ENCODE measurements at regions not wholly inside any gene's neighbourhood (a gene's known extent, or its start where the extent isn't known, plus 50 kb on each side); places are given as distances from the start of the nearest gene placed in this dataset.

- H3K9me3 Mint-ChIP-seq (ENCODE audit: unreplicated experiment): no peaks in the 10 kb centered on the region
- ChIA-PET POLR2A (no interaction called here), CTCF (no interaction called here)
- H3K36me3 Mint-ChIP-seq (ENCODE audit: insufficient read depth, unreplicated experiment): no peaks in the 10 kb centered on the region
- H3K4me1 Mint-ChIP-seq (ENCODE audit: insufficient read depth, unreplicated experiment): no peaks in the 10 kb centered on the region
- H3K4me3 Mint-ChIP-seq (ENCODE audit: unreplicated experiment): no peak overlapping the region
- DNase-seq (ENCODE audit: unreplicated experiment): no peak
- intact Hi-C loops (cut with micrococcal nuclease): no loop called here
- H3K27me3 Mint-ChIP-seq (ENCODE audit: insufficient read depth, unreplicated experiment): peaks cover 33% of the 10 kb centered on the region
- H3K27ac Mint-ChIP-seq (ENCODE audit: low read depth, unreplicated experiment): no peak overlapping the region
- BruUV-seq (replicated peaks): no TSS peak
- TF ChIP-seq, protein P1, sequence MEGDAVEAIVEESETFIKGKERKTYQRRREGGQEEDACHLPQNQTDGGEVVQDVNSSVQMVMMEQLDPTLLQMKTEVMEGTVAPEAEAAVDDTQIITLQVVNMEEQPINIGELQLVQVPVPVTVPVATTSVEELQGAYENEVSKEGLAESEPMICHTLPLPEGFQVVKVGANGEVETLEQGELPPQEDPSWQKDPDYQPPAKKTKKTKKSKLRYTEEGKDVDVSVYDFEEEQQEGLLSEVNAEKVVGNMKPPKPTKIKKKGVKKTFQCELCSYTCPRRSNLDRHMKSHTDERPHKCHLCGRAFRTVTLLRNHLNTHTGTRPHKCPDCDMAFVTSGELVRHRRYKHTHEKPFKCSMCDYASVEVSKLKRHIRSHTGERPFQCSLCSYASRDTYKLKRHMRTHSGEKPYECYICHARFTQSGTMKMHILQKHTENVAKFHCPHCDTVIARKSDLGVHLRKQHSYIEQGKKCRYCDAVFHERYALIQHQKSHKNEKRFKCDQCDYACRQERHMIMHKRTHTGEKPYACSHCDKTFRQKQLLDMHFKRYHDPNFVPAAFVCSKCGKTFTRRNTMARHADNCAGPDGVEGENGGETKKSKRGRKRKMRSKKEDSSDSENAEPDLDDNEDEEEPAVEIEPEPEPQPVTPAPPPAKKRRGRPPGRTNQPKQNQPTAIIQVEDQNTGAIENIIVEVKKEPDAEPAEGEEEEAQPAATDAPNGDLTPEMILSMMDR (IDR thresholded peaks at IDR 0.05; ENCODE audit: unreplicated experiment): no peak
These were observed 96.6 kb upstream of the RNF32 start for GRCh38 chr7:156543699-156544598.

DNA sequence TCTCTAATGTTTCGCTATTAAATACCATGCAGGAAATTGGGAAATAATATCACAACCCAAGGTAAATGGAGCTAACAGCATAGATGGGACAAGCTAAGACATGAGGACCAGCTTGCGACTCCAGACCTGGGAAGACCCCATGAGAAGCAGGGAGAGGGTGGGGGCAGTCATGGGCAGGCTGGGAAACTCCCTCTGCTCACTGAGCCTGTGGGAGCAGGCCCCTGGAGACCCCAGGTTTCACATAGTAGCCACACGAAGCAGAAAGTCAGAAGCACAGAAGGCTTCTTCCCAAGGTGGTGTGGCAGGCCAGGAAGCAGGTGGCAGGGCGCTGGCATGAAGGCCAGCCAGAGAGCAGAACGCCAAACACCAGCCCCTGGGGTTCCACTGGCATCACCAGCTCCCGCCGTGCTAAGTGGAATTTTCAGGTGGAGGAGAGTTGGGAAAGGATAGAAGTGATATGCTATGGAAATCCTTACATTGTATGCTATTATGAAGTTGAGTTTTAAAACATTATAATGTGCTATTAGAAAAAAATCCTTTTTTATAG lies 99.9 kb upstream of the RNF32 start:
- ChIA-PET POLR2A (interaction anchor here (0.7 kb wide), 1 partner anchor 357 kb away, joined by 3 read pairs; no protein-coding TSS in a partner anchor), CTCF (no interaction called here)
- intact Hi-C loops (cut with micrococcal nuclease): no loop called here
- Mint-ChIP-seq H3K27ac (ENCODE audit: low read depth, unreplicated experiment) (no peak overlapping the region), H3K36me3 (ENCODE audit: insufficient read depth, unreplicated experiment) (no peaks in the 10 kb centered on the region), H3K4me3 (ENCODE audit: unreplicated experiment) (no peak overlapping the region), H3K4me1 (ENCODE audit: insufficient read depth, unreplicated experiment) (no peaks in the 10 kb centered on the region), H3K9me3 (ENCODE audit: unreplicated experiment) (no peaks in the 10 kb centered on the region), H3K27me3 (ENCODE audit: insufficient read depth, unreplicated experiment) (peaks cover 37% of the 10 kb centered on the region)
- TF ChIP-seq, protein P1 (IDR thresholded peaks at IDR 0.05; ENCODE audit: unreplicated experiment): no peak
- no peak for DNase-seq (ENCODE audit: unreplicated experiment)
- BruUV-seq (replicated peaks): no TSS peak

- intact Hi-C loops (cut with micrococcal nuclease): no loop called here
- peaks cover 3% of the 10 kb centered on the region for H3K4me1 Mint-ChIP-seq (ENCODE audit: insufficient read depth, unreplicated experiment)
- TF ChIP-seq, protein P1 (IDR thresholded peaks at IDR 0.05; ENCODE audit: unreplicated experiment): no peak
- H3K4me3 Mint-ChIP-seq (ENCODE audit: unreplicated experiment): no peak overlapping the region
- no TSS peak for BruUV-seq (replicated peaks)
- H3K9me3 Mint-ChIP-seq (ENCODE audit: unreplicated experiment): no peaks in the 10 kb centered on the region
- no peak for DNase-seq (ENCODE audit: unreplicated experiment)
- ChIA-PET POLR2A (no interaction called here), CTCF (no interaction called here)
- no peak overlapping the region for H3K27ac Mint-ChIP-seq (ENCODE audit: low read depth, unreplicated experiment)
- H3K27me3 Mint-ChIP-seq (ENCODE audit: insufficient read depth, unreplicated experiment): peaks cover 37% of the 10 kb centered on the region
- H3K36me3 Mint-ChIP-seq (ENCODE audit: insufficient read depth, unreplicated experiment): no peaks in the 10 kb centered on the region
These were observed 100.6 kb upstream of the RNF32 start for GRCh38 chr7:156539999-156540398.

- CTCF ChIA-PET: no interaction called here
- peaks cover 5% of the 10 kb centered on the region for H3K4me1 Mint-ChIP-seq (ENCODE audit: insufficient read depth, unreplicated experiment)
- no peaks in the 10 kb centered on the region for H3K36me3 Mint-ChIP-seq (ENCODE audit: insufficient read depth, unreplicated experiment)
- POLR2A ChIA-PET: interaction anchor here (0.7 kb wide), 2 partner anchors 215 to 351 kb away, joined by 3 read pairs; no protein-coding TSS in a partner anchor
- H3K9me3 Mint-ChIP-seq (ENCODE audit: unreplicated experiment): no peaks in the 10 kb centered on the region
- BruUV-seq (replicated peaks): no TSS peak
- TF ChIP-seq, protein P1 (IDR thresholded peaks at IDR 0.05; ENCODE audit: unreplicated experiment): no peak
- no peak overlapping the region for H3K27ac Mint-ChIP-seq (ENCODE audit: low read depth, unreplicated experiment)
- DNase-seq (ENCODE audit: unreplicated experiment): no peak
- intact Hi-C loops (cut with micrococcal nuclease): no loop called here
- H3K27me3 Mint-ChIP-seq (ENCODE audit: insufficient read depth, unreplicated experiment): peaks cover 37% of the 10 kb centered on the region
- H3K4me3 Mint-ChIP-seq (ENCODE audit: unreplicated experiment): no peak overlapping the region
These were observed 103.6 kb upstream of the RNF32 start for GRCh38 chr7:156537006-156537405.

Measured in MCF 10A (cell line).